Keratinocyte (primary cell): ENCODE measurements at regions not wholly inside any gene's neighbourhood (a gene's known extent, or its start where the extent isn't known, plus 50 kb on each side); places are given as distances from the start of the nearest gene placed in this dataset.

ENCODE experiments used
- EZH2 ChIP-seq: IDR thresholded peaks from one replicate; pipeline ENCODE4 v1.6.1; 2012; ENCODE audit warnings: inconsistent platforms, mild to moderate bottlenecking, low read length, moderate library complexity
- TF ChIP-seq, protein P1 (sequence below), 3 experiments: IDR thresholded peaks in 1 of 3; conservative IDR thresholded peaks in 1 of 3; optimal IDR thresholded peaks in 1 of 3; 2 replicates in 2 of 3; 3 replicates in 1 of 3; pipeline versions ENCODE3 to v1.5.1; 2011; ENCODE audit warnings: low read length in 3 of 3, mild to moderate bottlenecking in 3 of 3, moderate library complexity in 2 of 3, control low read depth in 1 of 3, inconsistent platforms in 1 of 3; ENCODE audit not compliant: insufficient read depth in 2 of 3; ENCODE audit errors: extremely low read depth in 1 of 3

DNA sequence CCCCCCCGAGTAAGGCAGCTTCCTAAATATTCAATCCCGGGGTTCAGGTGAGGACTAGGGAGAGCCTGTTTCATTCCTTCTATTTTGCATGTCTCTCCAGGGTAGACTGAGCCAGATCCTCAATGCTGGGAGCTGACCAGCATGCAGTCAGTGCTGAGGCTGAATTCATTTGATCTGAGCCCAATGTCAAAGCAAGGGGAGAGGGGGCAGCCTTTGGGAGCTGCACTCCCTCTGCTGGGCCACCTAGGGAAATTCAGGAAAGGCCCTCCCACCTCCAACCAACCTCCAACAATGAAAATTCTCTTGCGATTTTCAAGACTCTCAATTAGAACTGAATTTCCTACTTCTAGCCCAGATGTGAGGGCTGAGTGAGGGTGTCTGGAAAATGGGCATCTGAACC, 371.2 kb downstream of the NPHP4 start:
- TF ChIP-seq, protein P1, sequence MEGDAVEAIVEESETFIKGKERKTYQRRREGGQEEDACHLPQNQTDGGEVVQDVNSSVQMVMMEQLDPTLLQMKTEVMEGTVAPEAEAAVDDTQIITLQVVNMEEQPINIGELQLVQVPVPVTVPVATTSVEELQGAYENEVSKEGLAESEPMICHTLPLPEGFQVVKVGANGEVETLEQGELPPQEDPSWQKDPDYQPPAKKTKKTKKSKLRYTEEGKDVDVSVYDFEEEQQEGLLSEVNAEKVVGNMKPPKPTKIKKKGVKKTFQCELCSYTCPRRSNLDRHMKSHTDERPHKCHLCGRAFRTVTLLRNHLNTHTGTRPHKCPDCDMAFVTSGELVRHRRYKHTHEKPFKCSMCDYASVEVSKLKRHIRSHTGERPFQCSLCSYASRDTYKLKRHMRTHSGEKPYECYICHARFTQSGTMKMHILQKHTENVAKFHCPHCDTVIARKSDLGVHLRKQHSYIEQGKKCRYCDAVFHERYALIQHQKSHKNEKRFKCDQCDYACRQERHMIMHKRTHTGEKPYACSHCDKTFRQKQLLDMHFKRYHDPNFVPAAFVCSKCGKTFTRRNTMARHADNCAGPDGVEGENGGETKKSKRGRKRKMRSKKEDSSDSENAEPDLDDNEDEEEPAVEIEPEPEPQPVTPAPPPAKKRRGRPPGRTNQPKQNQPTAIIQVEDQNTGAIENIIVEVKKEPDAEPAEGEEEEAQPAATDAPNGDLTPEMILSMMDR (optimal IDR thresholded peaks at IDR 0.05 in 1 of 3, IDR thresholded peaks at IDR 0.05 in 1 of 3, conservative IDR thresholded peaks at IDR 0.05 in 1 of 3; ENCODE audit: extremely low read depth in 1 of 3, insufficient read depth in 2 of 3, low read length in 3 of 3), result peak; percentile 39 to 64 (median 56)
- TF ChIP-seq EZH2, result no peak
